Adipocyte (in vitro differentiated cells): ENCODE measurements at regions not wholly inside any gene's neighbourhood (a gene's known extent, or its start where the extent isn't known, plus 50 kb on each side); places are given as distances from the start of the nearest gene placed in this dataset.

Source experiments
- DNase-seq: peaks from one replicate; pipeline ENCODE4 v3.0.0-alpha.2; 2015; ENCODE audit warnings: low read depth
- H3K27me3 ChIP-seq: replicated peaks from 2 replicates; pipeline ENCODE4 v1.7.0; 2013; ENCODE audit warnings: mild to moderate bottlenecking, low read length, moderate library complexity; ENCODE audit not compliant: control insufficient read depth, insufficient read depth
- H3K36me3 ChIP-seq: 2 replicates; pipeline ENCODE4 v1.7.0; 2013; ENCODE audit warnings: low read length, mild to moderate bottlenecking, moderate library complexity; ENCODE audit not compliant: control insufficient read depth, insufficient read depth, severe bottlenecking
- H3K4me1 ChIP-seq: 2 replicates; pipeline ENCODE4 v1.7.0; 2013; ENCODE audit warnings: mild to moderate bottlenecking, low read length, moderate library complexity; ENCODE audit not compliant: control insufficient read depth, insufficient read depth
- H3K4me3 ChIP-seq: 2 replicates; pipeline ENCODE4 v1.7.0; 2013; ENCODE audit warnings: mild to moderate bottlenecking, low read length, moderate library complexity
- H3K9ac ChIP-seq: 2 replicates; pipeline ENCODE4 v1.7.0; 2013; ENCODE audit warnings: mild to moderate bottlenecking, low read length, moderate library complexity
- H3K9me3 ChIP-seq: 2 replicates; pipeline ENCODE4 v1.7.0; 2013; ENCODE audit warnings: mild to moderate bottlenecking, low read length, moderate library complexity; ENCODE audit not compliant: control insufficient read depth

- Histone ChIP-seq H3K9me3 (no peaks in the 10 kb centered on the region), H3K4me1 (peaks cover 45% of the 10 kb centered on the region), H3K9ac (peak overlapping the region; percentile 84), H3K27me3 (no peaks in the 10 kb centered on the region), H3K36me3 (no peaks in the 10 kb centered on the region), H3K4me3 (peak overlapping the region; percentile 40)
- DNase-seq, result peak; percentile 94
These were observed 225.2 kb downstream of the GAS1 start for GRCh38 chr9:86721843-86722705.

GRCh38 chr9:86721226-86721781, 226.0 kb downstream of the GAS1 start:
- Histone ChIP-seq H3K9ac (peak overlapping the region; percentile 84), H3K9me3 (no peaks in the 10 kb centered on the region), H3K27me3 (no peaks in the 10 kb centered on the region), H3K4me3 (peak overlapping the region; percentile 40), H3K36me3 (no peaks in the 10 kb centered on the region), H3K4me1 (peaks cover 45% of the 10 kb centered on the region)
- peak; percentile 32 for DNase-seq

DNA sequence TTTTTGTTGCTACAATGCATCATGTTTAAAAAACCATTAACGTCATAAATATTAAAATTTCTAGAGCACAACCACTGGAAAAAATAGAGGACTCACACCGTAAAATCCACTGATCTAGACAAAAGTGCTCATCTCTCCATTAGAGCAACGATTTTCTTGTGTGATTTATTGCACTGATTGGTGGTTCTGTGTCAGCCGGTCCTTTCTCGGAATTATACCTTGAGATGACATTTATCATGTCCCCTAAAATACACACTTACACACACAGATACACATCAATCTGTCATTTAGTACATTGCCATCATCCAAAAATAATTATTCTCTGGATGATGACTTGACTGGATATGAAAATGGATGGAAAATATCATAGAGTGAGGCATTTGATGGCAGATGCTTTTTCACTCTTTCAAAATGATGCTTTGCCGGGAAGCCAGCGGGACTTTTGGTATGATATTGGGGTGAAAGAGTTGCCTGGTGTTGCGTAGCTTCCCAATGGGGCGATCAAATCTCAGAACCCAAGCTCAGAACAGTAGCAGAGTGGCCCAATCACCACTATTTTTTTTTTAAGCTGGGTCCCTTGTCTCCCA, 226.6 kb downstream of the GAS1 start:
- no peak overlapping the region for H3K4me3 ChIP-seq
- H3K9me3 ChIP-seq, result no peaks in the 10 kb centered on the region
- no peaks in the 10 kb centered on the region for H3K36me3 ChIP-seq
- H3K4me1 ChIP-seq, result peaks cover 45% of the 10 kb centered on the region
- peak overlapping the region; percentile 71 for H3K9ac ChIP-seq
- no peak for DNase-seq
- no peaks in the 10 kb centered on the region for H3K27me3 ChIP-seq

DNA sequence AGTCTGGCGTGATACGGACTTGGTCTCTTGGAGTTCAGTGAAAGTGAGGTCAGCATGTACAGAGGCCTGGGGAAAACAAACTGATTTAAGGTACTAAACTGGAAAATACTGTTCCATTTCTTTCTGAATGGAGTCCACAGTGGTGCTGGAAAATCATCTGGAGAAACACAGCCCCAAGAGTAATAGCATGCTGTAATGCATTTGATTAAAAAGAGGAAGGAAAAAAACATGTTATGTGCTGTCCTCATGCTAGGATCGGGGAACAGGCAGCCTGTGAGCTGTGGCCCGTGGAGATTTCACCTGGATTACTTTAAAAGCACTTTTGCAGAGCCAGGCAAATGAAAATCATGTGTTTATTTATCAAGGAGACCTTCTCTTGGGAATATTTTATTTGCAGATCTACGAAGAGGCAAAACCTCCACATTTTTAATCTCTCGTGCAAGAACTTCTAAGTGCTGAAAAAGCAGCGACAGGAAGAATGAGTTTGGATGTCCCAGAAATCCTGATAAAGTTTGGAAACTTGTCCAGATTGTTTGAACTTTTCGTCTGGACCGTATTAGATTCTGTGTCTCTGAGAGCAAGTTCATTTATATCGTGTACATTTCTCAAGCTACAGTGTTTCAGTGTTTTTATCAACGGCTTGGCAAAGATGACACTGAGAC, 228.8 kb downstream of the GAS1 start:
- DNase-seq, result no peak
- peak overlapping the region; percentile 9 for H3K4me3 ChIP-seq
- H3K36me3 ChIP-seq, result no peaks in the 10 kb centered on the region
- H3K27me3 ChIP-seq, result no peaks in the 10 kb centered on the region
- H3K4me1 ChIP-seq, result peaks cover 62% of the 10 kb centered on the region
- H3K9ac ChIP-seq, result peak overlapping the region; percentile 45
- H3K9me3 ChIP-seq, result no peaks in the 10 kb centered on the region

GRCh38 chr9:86716326-86716922, 230.9 kb downstream of the GAS1 start:
- no peak overlapping the region for H3K4me3 ChIP-seq
- DNase-seq, result no peak
- H3K4me1 ChIP-seq, result peaks cover 48% of the 10 kb centered on the region
- no peaks in the 10 kb centered on the region for H3K36me3 ChIP-seq
- no peak overlapping the region for H3K9ac ChIP-seq
- no peaks in the 10 kb centered on the region for H3K9me3 ChIP-seq
- H3K27me3 ChIP-seq, result no peaks in the 10 kb centered on the region

- Histone ChIP-seq H3K4me3 (no peak overlapping the region), H3K9ac (no peak overlapping the region), H3K36me3 (no peaks in the 10 kb centered on the region), H3K27me3 (no peaks in the 10 kb centered on the region), H3K9me3 (no peaks in the 10 kb centered on the region), H3K4me1 (peaks cover 35% of the 10 kb centered on the region)
- peak; percentile 64 for DNase-seq
These were observed 232.3 kb downstream of the GAS1 start for GRCh38 chr9:86714999-86715398.

DNA sequence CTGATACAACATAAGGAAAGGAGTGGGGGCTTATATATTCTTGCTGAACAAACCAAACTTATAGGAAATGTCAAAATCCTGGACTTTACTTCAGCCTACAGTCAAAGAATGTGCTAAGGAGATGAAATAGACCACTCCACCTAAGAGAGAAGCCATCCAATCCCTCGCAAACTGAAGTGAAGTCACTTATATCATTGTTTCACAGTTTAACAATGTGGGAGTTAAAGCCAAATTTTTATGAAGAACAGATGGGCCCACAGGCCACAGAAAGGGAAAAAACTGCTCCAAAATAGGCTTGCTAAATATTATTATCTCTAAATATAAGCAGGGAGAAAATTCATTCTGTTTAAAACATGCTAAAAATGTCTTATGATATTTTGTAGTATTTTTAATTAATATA, 233.3 kb downstream of the GAS1 start:
- Histone ChIP-seq H3K9me3 (no peaks in the 10 kb centered on the region), H3K36me3 (no peaks in the 10 kb centered on the region), H3K9ac (no peak overlapping the region), H3K4me3 (no peak overlapping the region), H3K27me3 (no peaks in the 10 kb centered on the region), H3K4me1 (peaks cover 35% of the 10 kb centered on the region)
- DNase-seq, result peak; percentile 87

DNA sequence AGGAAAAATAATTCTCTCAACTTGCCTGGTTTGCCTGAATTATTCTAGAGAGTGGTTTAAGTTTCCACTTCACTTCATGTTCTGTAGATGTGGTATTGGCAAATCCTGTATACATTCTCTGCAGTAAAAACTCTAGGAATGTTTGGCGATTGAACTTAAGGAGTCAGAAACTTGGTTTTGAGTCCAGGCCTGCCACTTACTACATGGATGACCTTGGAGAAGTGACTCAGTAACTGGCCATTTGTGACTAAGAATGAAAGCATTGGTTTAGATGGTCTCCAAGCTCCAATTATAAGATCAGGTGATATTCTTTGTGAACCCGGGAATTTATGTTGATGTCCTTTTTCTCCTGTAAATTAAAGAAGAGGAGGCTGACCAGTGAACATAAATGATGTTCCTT, 233.8 kb downstream of the GAS1 start:
- no peak overlapping the region for H3K9ac ChIP-seq
- H3K9me3 ChIP-seq, result no peaks in the 10 kb centered on the region
- H3K4me3 ChIP-seq, result no peak overlapping the region
- H3K36me3 ChIP-seq, result no peaks in the 10 kb centered on the region
- DNase-seq, result peak; percentile 77
- H3K27me3 ChIP-seq, result no peaks in the 10 kb centered on the region
- H3K4me1 ChIP-seq, result peaks cover 30% of the 10 kb centered on the region

DNA sequence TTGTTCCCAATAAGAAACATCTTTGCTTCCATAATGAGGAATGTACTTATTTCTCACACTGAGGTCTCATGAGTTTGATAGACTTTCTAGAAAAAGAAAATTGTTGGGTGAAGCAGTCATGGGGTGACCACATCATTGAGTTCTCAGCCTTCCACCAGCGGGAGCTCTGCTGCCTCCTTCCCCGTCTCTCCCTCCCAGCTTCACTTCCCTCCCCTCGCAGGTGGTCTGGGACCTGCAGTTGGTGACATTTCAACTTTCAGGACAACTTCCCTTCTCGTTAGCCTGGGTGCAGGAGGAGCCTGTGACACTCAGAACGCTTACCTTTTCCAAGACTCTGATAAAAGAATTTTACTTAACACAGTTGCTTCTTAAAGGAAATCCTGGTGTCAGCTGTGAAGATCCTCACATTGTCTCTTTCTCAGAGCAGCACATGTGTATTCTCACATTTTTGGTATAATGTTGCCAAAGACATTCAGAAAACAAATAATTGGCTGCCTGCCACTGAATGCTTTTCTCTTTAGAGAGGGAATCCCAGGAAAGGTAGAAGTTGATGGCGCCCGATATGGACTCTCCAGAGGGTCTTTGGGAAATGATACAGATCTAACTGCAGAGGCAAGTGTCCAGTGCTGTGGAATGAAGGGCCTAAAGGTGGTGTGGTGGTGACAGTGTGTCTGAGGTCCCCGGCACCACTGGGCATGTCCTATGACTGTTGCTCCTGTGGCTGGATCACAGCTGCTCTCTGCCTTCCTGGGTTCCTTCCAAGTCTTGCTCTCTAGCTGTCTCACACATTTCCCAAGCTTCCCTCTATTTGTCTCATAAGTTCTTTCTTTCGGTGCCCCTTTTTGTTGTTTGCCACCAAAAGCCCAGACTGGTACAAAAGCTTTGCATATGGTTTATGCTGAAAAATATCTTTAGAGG, 238.1 kb downstream of the GAS1 start:
- H3K36me3 ChIP-seq, result no peaks in the 10 kb centered on the region
- no peaks in the 10 kb centered on the region for H3K9me3 ChIP-seq
- no peak for DNase-seq
- H3K27me3 ChIP-seq, result no peaks in the 10 kb centered on the region
- H3K4me3 ChIP-seq, result no peak overlapping the region
- peaks cover 13% of the 10 kb centered on the region for H3K4me1 ChIP-seq
- no peak overlapping the region for H3K9ac ChIP-seq

- peaks cover 3% of the 10 kb centered on the region for H3K4me1 ChIP-seq
These were observed 239.3 kb downstream of the GAS1 start for GRCh38 chr9:86707932-86708510.

More at GRCh38 chr9:86707932-86708510, 239.3 kb downstream of the GAS1 start:
- no peak overlapping the region for H3K4me3 ChIP-seq
- no peaks in the 10 kb centered on the region for H3K36me3 ChIP-seq
- H3K9me3 ChIP-seq, result no peaks in the 10 kb centered on the region
- no peaks in the 10 kb centered on the region for H3K27me3 ChIP-seq
- DNase-seq, result no peak
- no peak overlapping the region for H3K9ac ChIP-seq
